SHP77 (cell line): ENCODE measurements at regions not wholly inside any gene's neighbourhood (a gene's known extent, or its start where the extent isn't known, plus 50 kb on each side); places are given as distances from the start of the nearest gene placed in this dataset.

Experiments used
- DNase-seq, 2 experiments: peaks; one replicate each; lab custom pipeline; 2025; lab: John Stamatoyannopoulos, UW

GRCh38 chr21:40985370-40985769 lies 138.4 kb upstream of the DSCAM start:
- no peak for DNase-seq

GRCh38 chr21:40990366-40990765 lies 143.4 kb upstream of the DSCAM start:
- no peak for DNase-seq

GRCh38 chr21:40997831-40998230 lies 150.9 kb upstream of the DSCAM start:
- no peak for DNase-seq

- no peak for DNase-seq
Measured at GRCh38 chr21:41000838-41001237, 153.9 kb upstream of the DSCAM start.

- DNase-seq, result no peak
Measured at GRCh38 chr21:41006636-41007035, 159.7 kb upstream of the DSCAM start.

- no peak for DNase-seq
Measured at GRCh38 chr21:41008351-41008750, 159.6 kb upstream of the BACE2 start.

- DNase-seq, result no peak
Measured at GRCh38 chr21:41008974-41009373, 159.0 kb upstream of the BACE2 start.

GRCh38 chr21:41009398-41010100 lies 158.4 kb upstream of the BACE2 start:
- no peak for DNase-seq

GRCh38 chr21:41010101-41010435 lies 157.9 kb upstream of the BACE2 start:
- DNase-seq, result no peak

GRCh38 chr21:41011098-41011731 lies 156.7 kb upstream of the BACE2 start:
- no peak for DNase-seq

GRCh38 chr21:41011951-41012366 lies 156.0 kb upstream of the BACE2 start:
- DNase-seq, result no peak

- DNase-seq, result no peak
Measured at GRCh38 chr21:41012425-41012824, 155.5 kb upstream of the BACE2 start.

- no peak for DNase-seq
Measured at GRCh38 chr21:41016472-41016871, 151.5 kb upstream of the BACE2 start.

- no peak for DNase-seq
Measured at GRCh38 chr21:41018431-41018830, 149.5 kb upstream of the BACE2 start.

GRCh38 chr21:41023936-41024335 lies 144.0 kb upstream of the BACE2 start:
- DNase-seq, result no peak

GRCh38 chr21:41024341-41024740 lies 143.6 kb upstream of the BACE2 start:
- DNase-seq, result no peak

GRCh38 chr21:41024746-41025254 lies 143.2 kb upstream of the BACE2 start:
- no peak for DNase-seq

- DNase-seq, result no peak
Measured at GRCh38 chr21:41029571-41029970, 138.4 kb upstream of the BACE2 start.

- DNase-seq, result no peak
Measured at GRCh38 chr21:41031701-41032220, 136.2 kb upstream of the BACE2 start.

GRCh38 chr21:41032541-41032940 lies 135.4 kb upstream of the BACE2 start:
- DNase-seq, result no peak

GRCh38 chr21:41037212-41037611 lies 130.7 kb upstream of the BACE2 start:
- no peak for DNase-seq

GRCh38 chr21:41037936-41038335 lies 130.0 kb upstream of the BACE2 start:
- DNase-seq, result no peak

GRCh38 chr21:41043014-41043413 lies 124.9 kb upstream of the BACE2 start:
- DNase-seq, result no peak
